ENCODE measurements at regions not wholly inside any gene's neighbourhood (a gene's known extent, or its start where the extent isn't known, plus 50 kb on each side); places are given as distances from the start of the nearest gene placed in this dataset.

DNA sequence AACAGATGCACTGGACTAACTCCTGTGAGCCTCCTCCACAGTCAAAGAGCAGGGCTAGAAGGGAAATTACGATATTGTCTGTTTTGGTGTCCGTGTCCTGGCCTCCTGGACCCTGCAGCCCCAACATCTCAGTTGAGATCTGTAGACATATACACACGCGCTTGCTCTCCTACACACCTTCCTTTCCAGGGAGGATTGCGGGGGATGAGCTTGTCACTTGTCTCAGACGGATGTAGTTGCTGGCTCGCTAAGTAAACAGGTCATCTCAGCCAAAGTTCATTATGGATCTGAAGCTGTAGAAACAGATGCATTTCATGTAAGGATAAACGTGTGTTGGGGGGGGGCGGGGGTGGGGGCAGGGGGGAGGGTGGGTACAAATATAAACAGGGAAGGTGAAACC lies 549.3 kb downstream of the CCDC171 start:
- Histone ChIP-seq H3K27ac (no peak overlapping the region), H3K36me3 (replicated peaks) (no peaks in the 10 kb centered on the region), H3K4me3 (ENCODE audit: low read depth, low read length) (no peak overlapping the region), H3K27me3 (replicated peaks) (no peaks in the 10 kb centered on the region)
- TF ChIP-seq, protein P1, sequence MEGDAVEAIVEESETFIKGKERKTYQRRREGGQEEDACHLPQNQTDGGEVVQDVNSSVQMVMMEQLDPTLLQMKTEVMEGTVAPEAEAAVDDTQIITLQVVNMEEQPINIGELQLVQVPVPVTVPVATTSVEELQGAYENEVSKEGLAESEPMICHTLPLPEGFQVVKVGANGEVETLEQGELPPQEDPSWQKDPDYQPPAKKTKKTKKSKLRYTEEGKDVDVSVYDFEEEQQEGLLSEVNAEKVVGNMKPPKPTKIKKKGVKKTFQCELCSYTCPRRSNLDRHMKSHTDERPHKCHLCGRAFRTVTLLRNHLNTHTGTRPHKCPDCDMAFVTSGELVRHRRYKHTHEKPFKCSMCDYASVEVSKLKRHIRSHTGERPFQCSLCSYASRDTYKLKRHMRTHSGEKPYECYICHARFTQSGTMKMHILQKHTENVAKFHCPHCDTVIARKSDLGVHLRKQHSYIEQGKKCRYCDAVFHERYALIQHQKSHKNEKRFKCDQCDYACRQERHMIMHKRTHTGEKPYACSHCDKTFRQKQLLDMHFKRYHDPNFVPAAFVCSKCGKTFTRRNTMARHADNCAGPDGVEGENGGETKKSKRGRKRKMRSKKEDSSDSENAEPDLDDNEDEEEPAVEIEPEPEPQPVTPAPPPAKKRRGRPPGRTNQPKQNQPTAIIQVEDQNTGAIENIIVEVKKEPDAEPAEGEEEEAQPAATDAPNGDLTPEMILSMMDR (IDR thresholded peaks at IDR 0.05; ENCODE audit: low read depth, low read length, missing control alignments): no peak
- in situ Hi-C loops (cut with HindIII; ENCODE audit: low pct_ligation_motif_present, low sequenced_read_pairs): no loop called here
- no peak for DNase-seq

DNA sequence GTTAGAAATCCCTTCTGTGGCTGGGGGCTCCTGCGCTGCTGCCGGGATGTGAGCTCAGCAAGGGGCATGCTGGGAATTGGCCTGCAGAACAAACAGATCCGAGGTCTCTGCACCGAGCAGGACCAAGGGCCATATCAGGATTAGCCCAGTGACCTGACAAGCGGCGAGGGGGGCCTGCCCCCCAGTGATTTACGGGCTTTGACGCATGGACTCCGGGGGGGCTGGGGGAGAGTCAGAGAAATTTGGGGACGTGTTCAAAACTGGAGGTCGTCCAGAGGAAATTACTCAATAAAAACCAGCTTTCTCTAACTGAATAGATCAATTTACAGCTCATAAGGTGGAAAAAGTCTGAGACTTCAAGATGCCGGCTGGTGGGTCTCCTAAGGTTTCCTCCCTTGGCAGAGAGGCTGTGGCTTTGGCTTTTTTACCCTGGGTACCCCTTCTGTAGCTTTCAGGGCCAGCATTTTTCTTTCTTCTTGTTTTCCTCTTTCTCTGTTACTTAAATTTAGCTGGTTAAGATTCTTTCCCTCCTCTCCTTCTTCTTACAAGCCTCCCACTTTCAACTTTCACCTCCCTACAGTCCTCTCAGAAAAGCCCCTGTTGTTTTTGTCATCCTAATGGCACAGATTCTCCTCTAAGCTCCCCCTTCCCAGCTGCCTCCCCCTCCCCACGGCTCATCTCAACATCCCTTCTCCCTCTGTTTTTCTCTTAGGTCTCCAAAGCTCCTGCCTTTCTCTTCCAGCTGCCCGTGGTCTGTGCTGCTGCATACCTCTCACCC lies 551.0 kb downstream of the CCDC171 start:
- no peak for DNase-seq
- Histone ChIP-seq H3K27ac (no peak overlapping the region), H3K27me3 (replicated peaks) (no peaks in the 10 kb centered on the region), H3K36me3 (replicated peaks) (no peaks in the 10 kb centered on the region), H3K4me3 (ENCODE audit: low read depth, low read length) (no peak overlapping the region)
- in situ Hi-C loops (cut with HindIII; ENCODE audit: low pct_ligation_motif_present, low sequenced_read_pairs): no loop called here
- TF ChIP-seq, protein P1 (IDR thresholded peaks at IDR 0.05; ENCODE audit: low read depth, low read length, missing control alignments): no peak

DNA sequence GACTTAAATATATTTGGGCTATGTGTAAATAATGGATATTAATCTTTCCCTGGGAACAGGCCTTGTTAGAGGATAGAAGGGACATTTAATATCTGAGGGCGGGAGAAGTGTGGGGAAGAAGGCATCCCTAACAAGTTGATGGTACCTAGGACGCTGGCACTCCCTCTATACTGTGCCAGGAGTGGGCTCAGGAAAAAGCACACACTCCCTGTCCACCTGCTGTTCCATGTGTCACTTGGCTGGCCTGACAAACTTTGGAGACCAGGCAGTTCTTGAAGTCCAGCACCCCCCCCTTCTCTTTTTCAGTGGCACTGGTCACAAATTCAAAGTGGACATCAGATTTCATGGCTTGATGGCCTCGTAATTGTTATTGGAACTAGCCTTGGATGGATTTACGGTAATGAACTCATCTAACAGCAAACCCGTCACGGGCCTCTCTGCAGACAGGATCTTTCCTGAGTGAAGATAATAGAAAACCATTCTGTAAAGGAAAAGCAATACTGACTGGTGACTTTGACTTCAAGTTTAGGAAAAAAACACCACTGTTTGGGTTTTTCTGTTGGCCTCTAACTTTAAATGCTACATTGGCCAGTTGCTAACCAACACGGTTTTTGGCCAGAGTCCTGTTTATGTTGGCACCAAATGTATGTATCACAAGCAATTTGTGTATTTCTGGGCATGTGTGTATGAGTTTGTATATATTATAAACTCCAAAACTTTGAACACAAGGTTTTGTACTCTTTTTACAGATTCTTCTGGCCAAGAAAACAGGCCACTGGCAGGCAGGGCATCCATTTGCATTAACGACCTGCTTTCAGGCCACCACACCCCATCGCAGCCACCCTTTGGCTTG lies 552.6 kb downstream of the CCDC171 start:
- no peak overlapping the region for H3K27ac ChIP-seq
- H3K36me3 ChIP-seq (replicated peaks): no peaks in the 10 kb centered on the region
- TF ChIP-seq, protein P1 (IDR thresholded peaks at IDR 0.05; ENCODE audit: low read depth, low read length, missing control alignments): no peak
- in situ Hi-C loops (cut with HindIII; ENCODE audit: low pct_ligation_motif_present, low sequenced_read_pairs): no loop called here
- no peak overlapping the region for H3K4me3 ChIP-seq (ENCODE audit: low read depth, low read length)
- no peaks in the 10 kb centered on the region for H3K27me3 ChIP-seq (replicated peaks)
- no peak for DNase-seq

DNA sequence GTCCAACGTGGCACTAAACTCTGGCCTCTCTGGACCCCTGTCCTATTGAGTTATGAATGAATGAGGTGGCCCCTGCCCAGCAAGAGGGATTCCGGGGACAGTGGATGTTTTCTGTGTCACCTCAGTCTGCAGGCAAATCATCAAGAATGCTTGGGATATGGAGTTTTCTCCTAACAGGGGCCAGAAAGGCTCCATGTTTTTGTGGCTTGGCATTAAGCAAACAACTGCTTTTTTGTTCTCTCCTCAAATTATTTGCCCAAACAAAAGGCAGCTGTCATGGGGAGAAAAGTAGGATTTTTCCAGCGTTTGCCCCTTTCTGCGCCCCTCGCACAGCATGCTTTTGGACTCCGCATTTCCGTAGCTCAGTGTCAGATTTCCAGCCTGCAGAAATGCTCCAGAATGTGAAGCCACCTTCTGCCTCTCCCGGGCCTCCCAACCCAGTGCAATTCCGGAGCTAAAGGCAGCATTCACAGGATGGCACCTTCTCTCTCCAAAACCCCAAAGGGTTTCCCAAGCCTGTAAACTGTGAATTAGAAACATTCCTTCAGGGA lies 553.3 kb downstream of the CCDC171 start:
- TF ChIP-seq, protein P1 (IDR thresholded peaks at IDR 0.05; ENCODE audit: low read depth, low read length, missing control alignments): no peak
- Histone ChIP-seq H3K27ac (no peak overlapping the region), H3K27me3 (replicated peaks) (no peaks in the 10 kb centered on the region), H3K36me3 (replicated peaks) (no peaks in the 10 kb centered on the region), H3K4me3 (ENCODE audit: low read depth, low read length) (no peak overlapping the region)
- in situ Hi-C loops (cut with HindIII; ENCODE audit: low pct_ligation_motif_present, low sequenced_read_pairs): no loop called here
- no peak for DNase-seq

DNA sequence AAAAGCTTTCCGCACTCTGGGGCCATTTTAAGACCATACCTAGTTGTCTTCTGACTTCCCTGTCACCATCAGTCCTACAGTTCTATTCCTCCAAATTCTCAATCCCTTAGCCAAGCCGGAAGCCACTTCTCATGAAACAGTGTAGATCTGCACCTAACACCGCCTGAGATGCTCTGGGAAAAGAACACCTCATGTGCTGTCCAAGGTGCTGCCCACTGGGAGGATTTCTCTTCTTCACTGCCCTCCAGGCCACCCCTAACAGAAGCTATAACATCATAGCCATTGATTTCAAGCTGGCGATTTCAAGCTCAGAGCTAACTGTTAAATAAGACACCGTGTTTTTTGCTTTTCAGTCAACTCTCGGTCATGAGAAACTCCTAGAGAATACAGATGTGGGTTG lies 559.3 kb downstream of the CCDC171 start:
- Histone ChIP-seq H3K36me3 (replicated peaks) (no peaks in the 10 kb centered on the region), H3K27me3 (replicated peaks) (no peaks in the 10 kb centered on the region), H3K4me3 (ENCODE audit: low read depth, low read length) (no peak overlapping the region), H3K27ac (no peak overlapping the region)
- in situ Hi-C loops (cut with HindIII; ENCODE audit: low pct_ligation_motif_present, low sequenced_read_pairs): no loop called here
- DNase-seq: no peak
- TF ChIP-seq, protein P1 (IDR thresholded peaks at IDR 0.05; ENCODE audit: low read depth, low read length, missing control alignments): no peak
